GM20000 (cell line): ENCODE measurements at regions not wholly inside any gene's neighbourhood (a gene's known extent, or its start where the extent isn't known, plus 50 kb on each side); places are given as distances from the start of the nearest gene placed in this dataset.

Source experiments
- DNase-seq: peaks from one replicate; pipeline ENCODE4 v3.0.0; 2012; ENCODE audit warnings: low spot score
- CTCF ChIP-seq: IDR thresholded peaks from 2 replicates; pipeline ENCODE4 v1.5.1; 2012; ENCODE audit warnings: mild to moderate bottlenecking, control low read depth; ENCODE audit errors: extremely low read depth, missing control alignments

- TF ChIP-seq CTCF: no peak
- DNase-seq: no peak
Observed at GRCh38 chr1:231099311-231099710, 59.3 kb upstream of the FAM89A start.

- TF ChIP-seq CTCF: no peak
- DNase-seq: no peak
Observed at GRCh38 chr1:231095595-231095994, 55.5 kb upstream of the FAM89A start.

- DNase-seq: no peak
- no peak for TF ChIP-seq CTCF
Observed at GRCh38 chr1:231094421-231094820, 54.4 kb upstream of the FAM89A start.

GRCh38 chr1:231093156-231093922 is 53.3 kb upstream of the FAM89A start:
- DNase-seq: no peak
- no peak for TF ChIP-seq CTCF

GRCh38 chr1:231092380-231092779 is 52.3 kb upstream of the FAM89A start:
- DNase-seq: no peak
- no peak for TF ChIP-seq CTCF

- TF ChIP-seq CTCF: peak; percentile 62
- DNase-seq: peak; percentile 28
Observed at GRCh38 chr1:231091831-231092301, 51.8 kb upstream of the FAM89A start.

- DNase-seq: no peak
- no peak for TF ChIP-seq CTCF
Observed at GRCh38 chr1:231091415-231091814, 51.4 kb upstream of the FAM89A start.
